COLO668 (cell line): ENCODE measurements at regions not wholly inside any gene's neighbourhood (a gene's known extent, or its start where the extent isn't known, plus 50 kb on each side); places are given as distances from the start of the nearest gene placed in this dataset.

Experiments used
- DNase-seq: peaks from one replicate; lab custom pipeline; 2025; ENCODE audit not compliant: unreplicated experiment; lab: John Stamatoyannopoulos, UW

GRCh38 chr11:33558097-33558496 lies 142.5 kb downstream of the C11orf91 start:
- DNase-seq, result no peak

DNA sequence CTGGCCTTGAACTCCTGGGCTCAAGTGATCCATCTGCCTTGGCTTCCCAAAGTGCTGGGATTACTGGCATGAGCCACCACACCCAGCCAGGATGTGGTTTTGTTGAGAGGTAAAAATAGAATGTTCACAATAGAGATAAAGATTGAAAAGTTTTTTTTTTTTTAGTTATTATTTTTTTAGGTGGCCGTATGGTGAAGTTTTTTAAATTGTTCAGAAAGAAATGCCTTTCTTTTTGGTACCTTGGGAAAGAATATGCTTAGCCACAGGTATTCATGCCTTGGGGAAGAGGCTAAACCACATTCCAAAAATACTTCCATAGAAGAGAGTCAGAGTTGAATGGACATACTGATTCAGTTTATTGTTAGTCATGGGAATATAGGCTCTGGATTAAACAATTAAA lies 143.4 kb downstream of the C11orf91 start:
- DNase-seq, result no peak

- DNase-seq, result no peak
Measured at GRCh38 chr11:33554219-33554618, 146.4 kb downstream of the C11orf91 start.

DNA sequence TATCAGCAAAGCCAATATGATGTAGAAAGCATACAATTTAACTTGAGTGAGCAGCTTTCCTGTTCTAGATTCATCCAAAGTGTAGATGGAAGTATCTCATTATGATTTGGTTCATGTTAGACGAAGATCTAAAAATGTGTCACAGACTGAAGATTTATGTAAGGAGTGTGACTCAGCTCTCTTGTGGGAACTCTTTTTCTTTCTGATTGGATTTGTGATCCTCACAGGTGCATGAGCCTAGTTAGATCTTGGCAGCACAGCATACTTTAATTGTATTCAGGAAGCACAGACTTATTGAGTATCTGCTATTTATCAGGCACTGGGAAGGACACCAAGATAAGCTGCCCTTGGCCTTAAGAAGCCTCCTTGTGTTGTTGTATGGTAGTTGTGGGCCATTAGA lies 147.1 kb downstream of the C11orf91 start:
- no peak for DNase-seq

- no peak for DNase-seq
Measured at GRCh38 chr11:33552756-33553155, 147.9 kb downstream of the C11orf91 start.

DNA sequence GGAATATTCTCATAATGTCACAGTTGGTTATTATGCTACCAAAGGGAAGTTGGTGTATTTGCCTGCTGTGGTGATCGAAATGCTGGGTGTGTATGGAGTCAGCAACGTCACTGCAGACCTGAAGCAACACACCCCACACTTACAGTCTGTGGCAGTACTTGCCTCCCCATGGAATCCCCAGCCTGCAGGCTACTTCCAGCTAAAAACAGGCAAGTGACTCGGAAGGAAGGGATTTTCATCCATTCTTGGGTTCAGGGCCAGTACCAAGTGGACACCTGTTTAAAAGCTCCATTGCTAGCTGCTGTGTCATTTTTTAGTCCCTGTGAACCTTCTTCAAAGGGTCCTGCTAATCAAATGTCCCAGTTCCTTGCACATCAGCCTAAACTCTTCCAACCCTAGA lies 149.6 kb downstream of the C11orf91 start:
- DNase-seq, result no peak

DNA sequence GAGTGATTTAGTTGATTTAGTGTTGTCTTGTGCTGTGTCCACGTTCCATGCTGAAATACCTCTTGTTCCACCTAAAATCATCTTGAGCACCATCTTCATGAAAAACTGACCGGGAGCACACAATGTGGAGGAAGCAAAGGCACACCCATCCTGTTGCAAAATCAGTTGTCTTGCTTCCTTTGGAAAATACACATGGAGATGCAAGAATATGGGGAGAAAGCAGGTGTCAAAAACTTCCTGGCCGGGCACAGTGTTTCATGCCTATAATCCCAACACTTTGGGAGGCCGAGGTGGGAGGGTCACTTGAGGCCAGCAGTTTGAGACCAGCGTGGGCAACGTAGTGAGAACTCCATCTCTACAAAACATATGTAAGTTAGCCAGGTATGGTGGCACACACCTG lies 151.1 kb downstream of the C11orf91 start:
- DNase-seq, result no peak

GRCh38 chr11:33545931-33546330 lies 154.7 kb downstream of the C11orf91 start:
- no peak for DNase-seq

DNA sequence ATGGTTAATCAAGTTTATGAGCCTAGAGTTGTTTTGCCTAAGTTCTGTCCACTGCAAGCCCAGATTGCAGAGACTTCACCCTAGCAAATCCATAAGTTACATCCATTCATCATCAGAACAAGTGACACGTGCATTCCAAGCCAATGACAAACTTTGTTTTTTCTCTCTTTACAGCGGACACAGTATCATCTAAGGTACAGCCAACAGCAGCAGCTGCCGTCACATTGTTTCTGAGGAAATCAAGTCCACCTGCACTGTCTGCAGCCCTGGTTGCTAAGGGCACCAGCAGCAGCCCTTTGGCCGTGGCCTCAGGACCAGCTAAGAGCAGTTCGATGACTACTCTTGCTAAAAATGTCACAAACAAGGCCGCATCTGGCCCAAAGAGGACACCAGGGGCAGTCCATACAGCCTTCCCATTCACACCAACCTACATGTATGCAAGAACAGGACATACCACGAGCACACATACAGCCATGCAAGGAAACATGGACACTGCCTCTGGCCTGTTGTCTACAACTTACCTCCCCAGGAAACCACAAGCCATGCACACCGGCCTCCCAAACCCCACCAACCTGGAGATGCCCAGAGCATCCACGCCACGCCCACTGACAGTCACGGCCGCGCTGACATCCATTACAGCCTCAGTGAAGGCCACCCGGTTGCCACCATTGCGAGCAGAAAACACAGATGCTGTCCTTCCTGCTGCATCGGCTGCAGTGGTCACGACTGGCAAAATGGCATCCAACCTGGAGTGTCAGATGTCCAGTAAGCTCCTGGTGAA lies 155.8 kb downstream of the C11orf91 start:
- DNase-seq, result no peak

- DNase-seq, result no peak
Measured at GRCh38 chr11:33543823-33544222, 156.8 kb downstream of the C11orf91 start.

DNA sequence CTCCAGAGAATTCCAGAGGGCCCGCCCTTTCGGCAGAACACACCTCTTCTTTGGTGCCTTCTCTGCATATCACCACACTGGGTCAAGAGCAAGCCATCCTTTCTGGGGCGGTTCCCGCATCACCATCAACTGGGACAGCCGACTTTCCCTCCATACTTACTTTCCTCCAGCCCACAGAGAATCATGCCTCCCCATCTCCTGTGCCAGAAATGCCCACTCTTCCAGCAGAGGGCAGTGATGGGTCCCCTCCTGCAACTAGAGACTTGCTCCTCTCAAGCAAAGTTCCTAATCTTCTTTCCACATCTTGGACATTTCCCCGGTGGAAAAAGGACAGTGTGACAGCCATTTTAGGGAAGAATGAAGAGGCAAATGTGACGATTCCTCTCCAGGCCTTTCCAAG lies 157.7 kb downstream of the C11orf91 start:
- peak; percentile 42 for DNase-seq

DNA sequence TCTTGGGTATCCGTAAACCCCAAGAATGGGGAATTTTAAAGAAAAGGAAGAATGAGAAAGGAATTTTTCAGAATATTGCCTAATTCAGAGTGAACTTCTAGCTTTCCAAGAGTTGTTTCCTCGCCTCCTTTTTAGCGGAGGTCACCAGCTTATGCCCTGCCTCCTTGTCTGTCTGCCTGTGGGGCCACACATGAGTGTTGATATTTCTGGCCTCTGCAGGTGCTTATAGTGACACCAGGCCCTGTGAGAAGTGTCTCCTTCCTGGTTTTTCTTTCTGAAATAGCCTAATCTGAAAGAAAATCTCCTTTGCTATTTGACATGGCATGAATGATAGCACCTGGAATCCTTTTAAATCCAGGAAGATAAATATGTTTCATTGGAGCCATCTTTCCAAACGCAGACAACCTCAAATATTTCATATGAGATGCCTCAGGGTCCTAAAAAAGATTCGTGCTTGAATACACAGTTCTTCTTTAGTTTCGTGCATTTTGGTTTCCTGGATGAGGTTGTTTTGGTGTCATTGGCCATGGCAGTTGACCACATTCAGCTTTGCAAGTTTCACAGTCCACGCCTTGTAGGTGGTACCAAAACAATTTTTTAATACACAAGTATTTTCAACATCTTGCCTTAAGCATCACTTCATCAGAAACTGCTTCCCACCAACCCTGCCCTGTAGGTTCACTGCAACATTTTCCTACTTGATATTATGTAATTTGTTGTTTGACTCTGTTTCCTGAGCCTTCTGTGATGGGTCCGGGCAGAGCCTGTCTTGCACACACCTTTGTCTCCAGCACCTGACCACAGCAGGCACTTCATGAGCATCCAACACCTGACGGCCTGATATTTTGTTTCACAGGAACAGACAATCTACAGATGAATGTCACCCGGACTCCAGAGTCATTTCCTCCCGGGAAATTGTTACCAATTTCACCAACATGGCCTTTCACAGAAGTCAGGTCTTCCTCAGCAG lies 159.4 kb downstream of the C11orf91 start:
- DNase-seq, result no peak

GRCh38 chr11:33540427-33540826 lies 160.2 kb downstream of the C11orf91 start:
- no peak for DNase-seq

GRCh38 chr11:33539751-33540150 lies 160.9 kb downstream of the C11orf91 start:
- DNase-seq, result no peak

- DNase-seq, result no peak
Measured at GRCh38 chr11:33538726-33539125, 161.9 kb downstream of the C11orf91 start.

- no peak for DNase-seq
Measured at GRCh38 chr11:33536178-33536577, 164.4 kb downstream of the C11orf91 start.

GRCh38 chr11:33534575-33534974 lies 166.1 kb downstream of the C11orf91 start:
- no peak for DNase-seq

- no peak for DNase-seq
Measured at GRCh38 chr11:33533386-33534052, 167.1 kb downstream of the C11orf91 start.

- no peak for DNase-seq
Measured at GRCh38 chr11:33532720-33533385, 167.8 kb downstream of the C11orf91 start.

GRCh38 chr11:33532257-33532656 lies 168.4 kb downstream of the C11orf91 start:
- DNase-seq, result no peak

GRCh38 chr11:33531743-33532181 lies 168.9 kb downstream of the C11orf91 start:
- no peak for DNase-seq
